GM23248 (cell line): ENCODE measurements at regions not wholly inside any gene's neighbourhood (a gene's known extent, or its start where the extent isn't known, plus 50 kb on each side); places are given as distances from the start of the nearest gene placed in this dataset.

Experiments used
- DNase-seq: peaks from one replicate; pipeline ENCODE4 v3.0.0-alpha.2; 2015
- H2AFZ ChIP-seq: fragments of 200-600 bp; sonication (generic); 2 replicates; pipeline ENCODE4 v1.6.1; 2016; ENCODE audit warnings: antibody characterized with exemption
- H3F3A ChIP-seq: fragments of 200-600 bp; sonication (generic); 2 replicates; pipeline ENCODE4 v1.6.1; 2016; ENCODE audit warnings: mild to moderate bottlenecking, antibody characterized with exemption, mixed run types; ENCODE audit not compliant: insufficient read depth
- H3K27ac ChIP-seq: fragments of 200-600 bp; sonication (generic); 2 replicates; pipeline ENCODE4 v1.5.1; 2016; ENCODE audit warnings: mild to moderate bottlenecking
- H3K27me3 ChIP-seq: fragments of 200-600 bp; sonication (generic); replicated peaks from 2 replicates; pipeline ENCODE4 v1.6.1; 2016; ENCODE audit warnings: mild to moderate bottlenecking; ENCODE audit not compliant: insufficient read depth
- H3K36me3 ChIP-seq: fragments of 200-600 bp; sonication (generic); 2 replicates; pipeline ENCODE4 v1.6.1; 2016; ENCODE audit warnings: low read depth, mild to moderate bottlenecking
- H3K4me1 ChIP-seq: fragments of 200-600 bp; sonication (generic); 2 replicates; pipeline ENCODE4 v1.6.1; 2016; ENCODE audit warnings: mild to moderate bottlenecking; ENCODE audit not compliant: insufficient read depth
- H3K4me2 ChIP-seq: fragments of 200-600 bp; sonication (generic); one replicate; pipeline ENCODE4 v1.6.1; 2016; ENCODE audit warnings: mild to moderate bottlenecking; ENCODE audit not compliant: unreplicated experiment
- H3K4me3 ChIP-seq: fragments of 200-600 bp; sonication (generic); 2 replicates; pipeline ENCODE4 v1.5.1; 2016; ENCODE audit warnings: mild to moderate bottlenecking
- H3K79me2 ChIP-seq: fragments of 200-600 bp; sonication (generic); 2 replicates; pipeline ENCODE4 v1.6.1; 2016; ENCODE audit warnings: mild to moderate bottlenecking; ENCODE audit not compliant: insufficient read depth
- H3K9ac ChIP-seq: fragments of 200-600 bp; sonication (generic); 2 replicates; pipeline ENCODE4 v1.6.1; 2016; ENCODE audit warnings: mild to moderate bottlenecking
- H3K9me2 ChIP-seq: fragments of 200-600 bp; sonication (generic); 2 replicates; pipeline ENCODE4 v1.6.1; 2016; ENCODE audit warnings: mixed run types, mild to moderate bottlenecking, moderate library complexity; ENCODE audit not compliant: insufficient read depth
- H3K9me3 ChIP-seq: fragments of 200-600 bp; sonication (generic); one replicate; pipeline ENCODE4 v1.6.1; 2017; ENCODE audit warnings: low read depth
- H4K20me1 ChIP-seq: fragments of 200-600 bp; sonication (generic); 2 replicates; pipeline ENCODE4 v1.6.0; 2016; ENCODE audit not compliant: insufficient read depth
- EZH2 ChIP-seq: fragments of 200-600 bp; sonication (generic); IDR thresholded peaks from 2 replicates; pipeline ENCODE4 v1.6.1; 2018; ENCODE audit warnings: antibody characterized with exemption, mild to moderate bottlenecking; ENCODE audit not compliant: insufficient read depth, poor library complexity, severe bottlenecking
- EZH2phosphoT487 ChIP-seq: fragments of 200-600 bp; sonication (generic); IDR thresholded peaks from 2 replicates; pipeline ENCODE4 v1.6.1; 2018; ENCODE audit warnings: antibody characterized with exemption, moderate library complexity, mild to moderate bottlenecking, low read depth; ENCODE audit not compliant: insufficient read depth
- WGBS, 2 experiments: methylation state at CpG; one replicate each; pipeline ENCODE4 v1.1.6; 2015 to 2017; ENCODE audit warnings: low lambda C conversion rate in 2 of 2, low coverage in 1 of 2; ENCODE audit errors: missing lambda C conversion rate in 2 of 2; 5-methylcytosine and 5-hydroxymethylcytosine counted together
- in situ Hi-C: fragments of 300-500 bp; cut with MboI; formaldehyde crosslinking; loops from 2 replicates; pipeline ENCODE4 v1.15.0; 2020

- H3K36me3 ChIP-seq: no peaks in the 10 kb centered on the region
- H3K9ac ChIP-seq: no peak overlapping the region
- H4K20me1 ChIP-seq: no peaks in the 10 kb centered on the region
- no peak overlapping the region for H2AFZ ChIP-seq
- no peak overlapping the region for H3K4me3 ChIP-seq
- H3F3A ChIP-seq: peaks cover 23% of the 10 kb centered on the region
- no peak for DNase-seq
- no peak for TF ChIP-seq EZH2phosphoT487
- no peak for TF ChIP-seq EZH2
- H3K9me3 ChIP-seq: no peaks in the 10 kb centered on the region
- no peak overlapping the region for H3K27ac ChIP-seq
- H3K4me1 ChIP-seq: peaks cover 27% of the 10 kb centered on the region
- in situ Hi-C loops: no loop called here
- no peaks in the 10 kb centered on the region for H3K9me2 ChIP-seq
- 97 to 99% methylated on average over 4 of the region's 4 CpGs for WGBS, 2 experiments
- no peak overlapping the region for H3K4me2 ChIP-seq
- H3K79me2 ChIP-seq: no peaks in the 10 kb centered on the region
- H3K27me3 ChIP-seq: no peaks in the 10 kb centered on the region
These were observed 111.9 kb upstream of the EGFR start for GRCh38 chr7:54906963-54907362.

GRCh38 chr7:54907981-54908380, 110.8 kb upstream of the EGFR start:
- H3F3A ChIP-seq: peaks cover 23% of the 10 kb centered on the region

GRCh38 chr7:54908760-54909438, 109.9 kb upstream of the EGFR start:
- H3K9ac ChIP-seq: no peak overlapping the region
- H2AFZ ChIP-seq: no peak overlapping the region
- no peak for DNase-seq
- peaks cover 17% of the 10 kb centered on the region for H3F3A ChIP-seq
- TF ChIP-seq EZH2phosphoT487: no peak
- no peak for TF ChIP-seq EZH2
- H4K20me1 ChIP-seq: no peaks in the 10 kb centered on the region
- no peaks in the 10 kb centered on the region for H3K79me2 ChIP-seq
- H3K9me2 ChIP-seq: no peaks in the 10 kb centered on the region
- H3K4me3 ChIP-seq: no peak overlapping the region
- no peaks in the 10 kb centered on the region for H3K9me3 ChIP-seq
- H3K4me1 ChIP-seq: peaks cover 19% of the 10 kb centered on the region
- in situ Hi-C loops: no loop called here
- H3K36me3 ChIP-seq: no peaks in the 10 kb centered on the region
- no peaks in the 10 kb centered on the region for H3K27me3 ChIP-seq
- whole genome bisulfite sequencing, 2 experiments: 97 to 98% methylated on average over 2 of the region's 2 CpGs
- no peak overlapping the region for H3K4me2 ChIP-seq
- H3K27ac ChIP-seq: no peak overlapping the region

More at GRCh38 chr7:54907981-54908380, 110.8 kb upstream of the EGFR start:
- Histone ChIP-seq H3K4me3 (no peak overlapping the region), H3K9ac (no peak overlapping the region), H3K27me3 (no peaks in the 10 kb centered on the region), H4K20me1 (no peaks in the 10 kb centered on the region), H3K79me2 (no peaks in the 10 kb centered on the region), H3K4me1 (peaks cover 27% of the 10 kb centered on the region), H3K36me3 (no peaks in the 10 kb centered on the region), H2AFZ (no peak overlapping the region), H3K27ac (no peak overlapping the region), H3K4me2 (no peak overlapping the region), H3K9me2 (no peaks in the 10 kb centered on the region), H3K9me3 (no peaks in the 10 kb centered on the region)
- DNase-seq: peak; percentile 31
- TF ChIP-seq EZH2phosphoT487: no peak
- no peak for TF ChIP-seq EZH2
- in situ Hi-C loops: no loop called here

GRCh38 chr7:54915870-54916598, 102.8 kb upstream of the EGFR start:
- no peak overlapping the region for H2AFZ ChIP-seq
- no peaks in the 10 kb centered on the region for H3K9me2 ChIP-seq
- H3K4me2 ChIP-seq: no peak overlapping the region
- H3F3A ChIP-seq: no peaks in the 10 kb centered on the region
- no peak overlapping the region for H3K4me3 ChIP-seq
- no peak for DNase-seq
- no peaks in the 10 kb centered on the region for H3K9me3 ChIP-seq
- no peaks in the 10 kb centered on the region for H4K20me1 ChIP-seq
- H3K27me3 ChIP-seq: no peaks in the 10 kb centered on the region
- no peak for TF ChIP-seq EZH2
- no peak for TF ChIP-seq EZH2phosphoT487
- no peaks in the 10 kb centered on the region for H3K36me3 ChIP-seq
- no peak overlapping the region for H3K27ac ChIP-seq
- H3K9ac ChIP-seq: no peak overlapping the region
- H3K79me2 ChIP-seq: no peaks in the 10 kb centered on the region
- peaks cover 9% of the 10 kb centered on the region; the same call in 1 of the 2 replicates for H3K4me1 ChIP-seq
- 89 to 91% methylated on average over 8 of the region's 8 CpGs for WGBS, 2 experiments
- in situ Hi-C loops: no loop called here
